Smooth muscle cell (in vitro differentiated cells): ENCODE measurements at regions not wholly inside any gene's neighbourhood (a gene's known extent, or its start where the extent isn't known, plus 50 kb on each side); places are given as distances from the start of the nearest gene placed in this dataset.

Source experiments
- DNase-seq: peaks from one replicate; lab custom pipeline; 2025; ENCODE audit not compliant: unreplicated experiment; lab: John Stamatoyannopoulos, UW
- H2AFZ ChIP-seq: fragments of 200-600 bp; sonication (generic); 2 replicates; pipeline ENCODE4 v1.6.0; 2016; ENCODE audit warnings: antibody characterized with exemption, low read depth, mild to moderate bottlenecking
- H3F3A ChIP-seq: fragments of 200-600 bp; sonication (generic); 2 replicates; pipeline ENCODE4 v1.6.0; 2017; ENCODE audit warnings: antibody characterized with exemption, low read depth
- H3K27ac ChIP-seq: fragments of 200-600 bp; sonication (generic); 2 replicates; pipeline ENCODE4 v1.5.1; 2016; ENCODE audit warnings: low read depth, mild to moderate bottlenecking
- H3K27me3 ChIP-seq: fragments of 200-600 bp; sonication (generic); 2 replicates; pipeline ENCODE4 v1.6.1; 2016; ENCODE audit warnings: low read depth, mild to moderate bottlenecking
- H3K36me3 ChIP-seq: fragments of 200-600 bp; sonication (generic); 2 replicates; pipeline ENCODE4 v1.5.1; 2016; ENCODE audit warnings: low read depth
- H3K4me1 ChIP-seq: fragments of 200-600 bp; sonication (generic); 2 replicates; pipeline ENCODE4 v1.5.1; 2016; ENCODE audit warnings: low read depth
- H3K4me2 ChIP-seq: fragments of 200-600 bp; sonication (generic); 2 replicates; pipeline ENCODE4 v1.6.0; 2016; ENCODE audit warnings: mild to moderate bottlenecking
- H3K4me3 ChIP-seq: fragments of 200-600 bp; sonication (generic); 2 replicates; pipeline ENCODE4 v1.5.1; 2016; ENCODE audit warnings: mild to moderate bottlenecking
- H3K79me2 ChIP-seq: fragments of 200-600 bp; sonication (generic); 2 replicates; pipeline ENCODE4 v1.6.0; 2016; ENCODE audit warnings: low read depth, mild to moderate bottlenecking
- H3K9ac ChIP-seq: fragments of 200-600 bp; sonication (generic); 2 replicates; pipeline ENCODE4 v1.6.0; 2016; ENCODE audit warnings: low read depth
- H3K9me3 ChIP-seq: fragments of 200-600 bp; sonication (generic); replicated peaks from 2 replicates; pipeline ENCODE4 v1.5.1; 2016; ENCODE audit warnings: low read depth
- H4K20me1 ChIP-seq: fragments of 200-600 bp; sonication (generic); 2 replicates; pipeline ENCODE4 v1.6.0; 2016; ENCODE audit warnings: low read depth
- WGBS: methylation state at CpG from one replicate; pipeline ENCODE4 v1.1.7; 2016; ENCODE audit warnings: low lambda C conversion rate; 5-methylcytosine and 5-hydroxymethylcytosine counted together
- TF ChIP-seq, protein P1 (sequence below): fragments of 200-600 bp; sonication (generic); IDR thresholded peaks from 2 replicates; pipeline ENCODE4 v1.5.1; 2017; ENCODE audit warnings: borderline replicate concordance, mild to moderate bottlenecking, antibody characterized with exemption; ENCODE audit not compliant: insufficient read depth, poor library complexity, severe bottlenecking

DNA sequence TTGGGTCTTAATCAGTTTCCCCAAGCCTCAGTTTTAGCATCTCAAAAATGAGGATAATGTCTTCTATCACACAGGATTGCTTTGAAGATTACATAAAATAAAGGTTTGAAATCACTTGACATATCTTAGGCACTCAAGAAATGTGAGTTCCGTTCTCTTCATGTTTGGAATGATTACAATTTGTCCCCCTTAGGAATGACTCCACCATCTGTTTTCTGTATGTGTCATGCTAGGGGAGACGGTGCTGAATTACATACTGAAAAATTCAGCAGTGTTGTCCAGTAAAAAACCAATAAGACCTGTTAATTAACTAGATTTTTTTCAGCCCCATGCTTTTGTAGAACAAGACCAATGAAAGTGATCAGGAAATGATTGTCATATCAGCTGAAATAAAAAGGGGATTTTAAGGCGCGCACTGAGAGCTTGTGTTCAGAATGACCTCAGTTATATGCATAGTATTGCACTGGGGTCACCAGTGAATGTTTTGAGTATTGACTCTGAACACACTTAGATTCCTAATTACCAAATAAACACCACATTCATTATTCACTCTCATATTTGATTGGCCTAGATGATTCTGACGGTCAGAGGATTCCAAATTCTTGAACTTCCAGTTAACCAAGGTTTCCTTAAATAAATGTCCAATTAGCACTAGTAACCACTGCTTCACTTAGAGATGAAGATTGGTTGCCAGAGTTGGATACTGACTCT lies 114.5 kb upstream of the KCNK2 start:
- Histone ChIP-seq H2AFZ (no peak overlapping the region), H4K20me1 (no peaks in the 10 kb centered on the region), H3K4me2 (no peak overlapping the region), H3K9me3 (no peaks in the 10 kb centered on the region), H3F3A (no peaks in the 10 kb centered on the region), H3K79me2 (no peaks in the 10 kb centered on the region), H3K27me3 (no peaks in the 10 kb centered on the region), H3K9ac (no peak overlapping the region), H3K36me3 (no peaks in the 10 kb centered on the region), H3K27ac (no peak overlapping the region), H3K4me3 (no peak overlapping the region), H3K4me1 (peaks cover 10% of the 10 kb centered on the region)
- TF ChIP-seq, protein P1, sequence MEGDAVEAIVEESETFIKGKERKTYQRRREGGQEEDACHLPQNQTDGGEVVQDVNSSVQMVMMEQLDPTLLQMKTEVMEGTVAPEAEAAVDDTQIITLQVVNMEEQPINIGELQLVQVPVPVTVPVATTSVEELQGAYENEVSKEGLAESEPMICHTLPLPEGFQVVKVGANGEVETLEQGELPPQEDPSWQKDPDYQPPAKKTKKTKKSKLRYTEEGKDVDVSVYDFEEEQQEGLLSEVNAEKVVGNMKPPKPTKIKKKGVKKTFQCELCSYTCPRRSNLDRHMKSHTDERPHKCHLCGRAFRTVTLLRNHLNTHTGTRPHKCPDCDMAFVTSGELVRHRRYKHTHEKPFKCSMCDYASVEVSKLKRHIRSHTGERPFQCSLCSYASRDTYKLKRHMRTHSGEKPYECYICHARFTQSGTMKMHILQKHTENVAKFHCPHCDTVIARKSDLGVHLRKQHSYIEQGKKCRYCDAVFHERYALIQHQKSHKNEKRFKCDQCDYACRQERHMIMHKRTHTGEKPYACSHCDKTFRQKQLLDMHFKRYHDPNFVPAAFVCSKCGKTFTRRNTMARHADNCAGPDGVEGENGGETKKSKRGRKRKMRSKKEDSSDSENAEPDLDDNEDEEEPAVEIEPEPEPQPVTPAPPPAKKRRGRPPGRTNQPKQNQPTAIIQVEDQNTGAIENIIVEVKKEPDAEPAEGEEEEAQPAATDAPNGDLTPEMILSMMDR = no peak
- no peak for DNase-seq
- WGBS = 71% methylated on average over 5 of the region's 5 CpGs

DNA sequence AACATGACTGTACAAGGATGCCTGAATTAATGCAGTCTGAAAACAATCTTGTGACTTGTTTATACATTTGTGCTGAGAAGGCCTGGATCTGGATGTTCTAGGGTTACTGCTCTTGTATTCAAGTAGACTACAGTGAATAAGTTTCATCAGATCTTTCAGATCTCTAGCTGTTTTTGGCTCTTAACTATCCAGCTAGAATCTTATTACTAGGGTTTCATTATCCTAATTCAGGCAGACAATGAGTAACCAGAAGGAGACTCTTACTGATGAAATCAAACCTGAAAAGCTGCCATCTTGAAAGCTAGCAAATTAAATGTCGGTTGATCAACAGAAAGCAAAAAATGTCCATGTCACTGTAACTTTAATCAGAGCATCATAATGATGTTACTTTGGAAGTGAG lies 112.5 kb upstream of the KCNK2 start:
- no peak overlapping the region for H2AFZ ChIP-seq
- H3K27me3 ChIP-seq = no peaks in the 10 kb centered on the region
- H4K20me1 ChIP-seq = no peaks in the 10 kb centered on the region
- no peak overlapping the region for H3K4me2 ChIP-seq
- H3K27ac ChIP-seq = no peak overlapping the region
- H3K4me1 ChIP-seq = peaks cover 10% of the 10 kb centered on the region
- no peak for DNase-seq
- 97% methylated on average over 1 of the region's 1 CpG for WGBS
- H3K9ac ChIP-seq = no peak overlapping the region
- no peak overlapping the region for H3K4me3 ChIP-seq
- H3F3A ChIP-seq = no peaks in the 10 kb centered on the region
- TF ChIP-seq, protein P1 = no peak
- H3K79me2 ChIP-seq = no peaks in the 10 kb centered on the region
- H3K36me3 ChIP-seq = no peaks in the 10 kb centered on the region
- no peaks in the 10 kb centered on the region for H3K9me3 ChIP-seq

DNA sequence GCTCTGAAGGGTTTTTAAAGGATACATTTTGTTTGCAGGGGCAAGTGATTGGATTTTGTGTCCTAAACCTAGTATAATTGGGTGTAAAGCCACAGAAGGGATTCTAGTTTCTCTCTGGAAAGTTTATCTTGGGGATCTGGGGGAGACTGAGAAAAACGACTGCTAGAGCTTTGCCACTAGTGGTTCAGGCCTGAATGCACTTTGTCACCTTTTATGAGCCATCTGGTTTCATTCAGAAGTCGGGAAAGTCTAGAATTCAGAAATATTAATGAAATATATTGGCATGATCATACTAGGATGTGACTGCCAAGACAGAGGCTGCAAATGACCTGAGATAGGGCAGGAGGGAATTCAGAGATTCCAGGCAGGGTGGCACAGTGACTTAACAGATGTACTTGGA lies 111.5 kb upstream of the KCNK2 start:
- Histone ChIP-seq H3F3A (no peaks in the 10 kb centered on the region), H4K20me1 (no peaks in the 10 kb centered on the region), H3K4me3 (no peak overlapping the region), H3K9me3 (no peaks in the 10 kb centered on the region), H3K27ac (no peak overlapping the region), H2AFZ (no peak overlapping the region), H3K4me2 (no peak overlapping the region), H3K27me3 (peaks cover 10% of the 10 kb centered on the region), H3K4me1 (peaks cover 8% of the 10 kb centered on the region), H3K79me2 (no peaks in the 10 kb centered on the region), H3K9ac (no peak overlapping the region), H3K36me3 (no peaks in the 10 kb centered on the region)
- no peak for DNase-seq
- TF ChIP-seq, protein P1 = no peak
- WGBS = 53% methylated on average over 2 of the region's 2 CpGs

DNA sequence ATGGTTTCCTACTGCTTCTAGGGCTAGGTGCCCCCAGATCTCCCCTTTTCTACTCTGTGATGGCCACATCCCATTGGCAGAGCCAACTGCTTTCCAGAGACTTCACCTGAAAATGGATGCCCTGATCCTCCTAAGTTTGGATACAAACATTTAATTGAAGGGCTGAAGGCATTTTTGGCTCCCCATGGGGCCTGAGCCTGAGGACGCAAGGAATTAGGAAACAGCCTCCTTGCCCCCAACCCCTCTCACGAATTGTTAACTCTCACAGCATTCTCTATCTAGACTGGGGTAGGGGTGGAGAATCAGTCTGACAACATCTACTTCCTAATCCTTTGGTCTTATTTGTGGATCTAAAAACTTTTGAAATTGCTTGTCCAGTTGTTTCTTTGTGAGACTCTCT lies 108.5 kb upstream of the KCNK2 start:
- Histone ChIP-seq H3K79me2 (no peaks in the 10 kb centered on the region), H3K27me3 (peaks cover 11% of the 10 kb centered on the region), H3K36me3 (no peaks in the 10 kb centered on the region), H3K9ac (no peak overlapping the region), H4K20me1 (no peaks in the 10 kb centered on the region), H3K4me1 (no peaks in the 10 kb centered on the region), H2AFZ (no peak overlapping the region), H3K27ac (no peak overlapping the region), H3K4me3 (no peak overlapping the region), H3K9me3 (no peaks in the 10 kb centered on the region), H3K4me2 (no peak overlapping the region), H3F3A (no peaks in the 10 kb centered on the region)
- TF ChIP-seq, protein P1 = no peak
- DNase-seq = no peak
- 81% methylated on average over 2 of the region's 2 CpGs for WGBS
